Liver (tissue), 8 donors: ENCODE measurements at regions not wholly inside any gene's neighbourhood (a gene's known extent, or its start where the extent isn't known, plus 50 kb on each side); places are given as distances from the start of the nearest gene placed in this dataset.

Source experiments
- DNase-seq: peaks from one replicate; pipeline ENCODE4 v3.0.0-alpha.2; 2017; ENCODE audit warnings: low spot score
- H3K27ac ChIP-seq, 2 donors: one replicate each; pipeline ENCODE4 v1.7.0; 2013; ENCODE audit warnings: inconsistent platforms in 2 of 2, low read length in 2 of 2, control low read depth in 1 of 2, low read depth in 1 of 2, mild to moderate bottlenecking in 1 of 2
- H3K27me3 ChIP-seq, 4 donors: one replicate each; pipeline versions ENCODE4 v1.6.1 to v1.7.0; 2013; ENCODE audit warnings: low read length in 3 of 4, inconsistent platforms in 1 of 4, mild to moderate bottlenecking in 1 of 4, moderate library complexity in 1 of 4; ENCODE audit not compliant: control insufficient read depth in 4 of 4, insufficient read depth in 4 of 4
- H3K36me3 ChIP-seq, 4 donors: one replicate each; pipeline versions ENCODE4 v1.6.1 to v1.7.0; 2013; ENCODE audit warnings: low read length in 3 of 4, mild to moderate bottlenecking in 3 of 4, low read depth in 1 of 4, moderate library complexity in 1 of 4; ENCODE audit not compliant: control insufficient read depth in 4 of 4, insufficient read depth in 3 of 4
- H3K4me1 ChIP-seq, 4 donors: one replicate each; pipeline versions ENCODE4 v1.6.1 to v1.7.0; 2013; ENCODE audit warnings: low read length in 3 of 4, mild to moderate bottlenecking in 3 of 4, moderate library complexity in 1 of 4; ENCODE audit not compliant: control insufficient read depth in 4 of 4, insufficient read depth in 4 of 4
- H3K4me3 ChIP-seq, 3 donors: one replicate each; pipeline versions ENCODE4 v1.6.1 to v1.7.0; 2013; ENCODE audit warnings: low read length in 3 of 3, control low read depth in 1 of 3, low read depth in 1 of 3, mild to moderate bottlenecking in 1 of 3
- H3K9ac ChIP-seq, 2 donors: one replicate each; pipeline ENCODE4 v1.7.0; 2013; ENCODE audit warnings: low read length in 2 of 2, mild to moderate bottlenecking in 2 of 2, moderate library complexity in 2 of 2, control low read depth in 1 of 2, low read depth in 1 of 2
- H3K9me3 ChIP-seq, 4 donors: one replicate each; pipeline versions ENCODE4 v1.6.1 to v1.7.0; 2013; ENCODE audit warnings: low read length in 3 of 4; ENCODE audit not compliant: control insufficient read depth in 4 of 4
- CTCF ChIP-seq: fragments of 150-350 bp; IDR thresholded peaks from 2 replicates; pipeline ENCODE4 v1.5.1; 2017; ENCODE audit warnings: improper control_type of control experiment, low read depth, low read length; ENCODE audit not compliant: missing input control
- EGR1 ChIP-seq, 2 donors: IDR thresholded peaks; 2 replicates each; pipeline ENCODE4 v1.6.1; 2016 to 2018; ENCODE audit warnings: antibody characterized with exemption in 2 of 2, low read depth in 2 of 2
- FOXA1 ChIP-seq: IDR thresholded peaks from 2 replicates; pipeline ENCODE4 v1.6.1; 2016; ENCODE audit warnings: antibody characterized with exemption
- FOXA2 ChIP-seq: IDR thresholded peaks from 2 replicates; pipeline ENCODE4 v1.6.1; 2016; ENCODE audit warnings: antibody characterized with exemption
- GABPA ChIP-seq, 2 donors: IDR thresholded peaks in 1 of 2; conservative IDR thresholded peaks in 1 of 2; 2 replicates each; pipeline ENCODE4 v1.6.1; 2016; ENCODE audit warnings: antibody characterized with exemption in 2 of 2, mild to moderate bottlenecking in 1 of 2, moderate library complexity in 1 of 2
- HNF4A ChIP-seq, 2 donors: conservative IDR thresholded peaks; 2 replicates each; pipeline ENCODE4 v1.6.1; 2016; ENCODE audit warnings: antibody characterized with exemption in 2 of 2, mild to moderate bottlenecking in 2 of 2
- HNF4G ChIP-seq: IDR thresholded peaks from 2 replicates; pipeline ENCODE4 v1.6.1; 2016; ENCODE audit warnings: antibody characterized with exemption
- JUND ChIP-seq, 2 donors: IDR thresholded peaks; 2 replicates each; pipeline ENCODE4 v1.6.1; 2016; ENCODE audit warnings: antibody characterized with exemption in 2 of 2
- MAX ChIP-seq: IDR thresholded peaks from 2 replicates; pipeline ENCODE4 v1.6.1; 2016; ENCODE audit warnings: antibody characterized with exemption
- NR2F2 ChIP-seq: IDR thresholded peaks from 2 replicates; pipeline ENCODE4 v1.6.1; 2016; ENCODE audit warnings: antibody characterized with exemption
- RAD21 ChIP-seq, 2 donors: IDR thresholded peaks; 2 replicates each; pipeline ENCODE4 v1.6.1; 2016; ENCODE audit warnings: antibody characterized with exemption in 2 of 2, mild to moderate bottlenecking in 2 of 2
- RXRA ChIP-seq, 2 donors: IDR thresholded peaks; 2 replicates each; pipeline ENCODE4 v1.6.1; 2017 to 2018; ENCODE audit warnings: antibody characterized with exemption in 2 of 2, mild to moderate bottlenecking in 1 of 2
- SP1 ChIP-seq: IDR thresholded peaks from 2 replicates; pipeline ENCODE4 v1.6.1; 2018; ENCODE audit warnings: antibody characterized with exemption, mild to moderate bottlenecking
- TAF1 ChIP-seq: conservative IDR thresholded peaks from 2 replicates; pipeline ENCODE4 v1.6.1; 2016; ENCODE audit warnings: antibody characterized with exemption, mild to moderate bottlenecking
- YY1 ChIP-seq: IDR thresholded peaks from 2 replicates; pipeline ENCODE4 v1.6.1; 2016; ENCODE audit warnings: antibody characterized with exemption, mild to moderate bottlenecking
- ZBTB33 ChIP-seq: IDR thresholded peaks from 2 replicates; pipeline ENCODE4 v1.6.1; 2016; ENCODE audit warnings: antibody characterized with exemption
- WGBS: extraction: QIAGEN DNeasy Blood & Tissue Kit; methylation state at CpG from one replicate; pipeline ENCODE4 v1.1.7; 2013; 5-methylcytosine and 5-hydroxymethylcytosine counted together
- TF ChIP-seq, protein P1 (sequence below): IDR thresholded peaks from 2 replicates; pipeline ENCODE4 v1.6.1; 2016; ENCODE audit warnings: antibody characterized with exemption
- TF ChIP-seq, protein P2 (sequence below): IDR thresholded peaks from 2 replicates; pipeline ENCODE4 v1.6.1; 2016; ENCODE audit warnings: antibody characterized with exemption, mild to moderate bottlenecking
- donor health status: healthy.
- donor health status: healthy.
- donor health status: healthy.
- donor health status: healthy.
- donor health status: healthy.

- H3K9me3 ChIP-seq: no peaks in the 10 kb centered on the region
- H3K27ac ChIP-seq: no peak overlapping the region
- H3K4me1 ChIP-seq: no peaks in the 10 kb centered on the region
- H3K9ac ChIP-seq: no peak overlapping the region
- TF ChIP-seq YY1: no peak
- no peak for TF ChIP-seq SP1
- TF ChIP-seq, protein P1, sequence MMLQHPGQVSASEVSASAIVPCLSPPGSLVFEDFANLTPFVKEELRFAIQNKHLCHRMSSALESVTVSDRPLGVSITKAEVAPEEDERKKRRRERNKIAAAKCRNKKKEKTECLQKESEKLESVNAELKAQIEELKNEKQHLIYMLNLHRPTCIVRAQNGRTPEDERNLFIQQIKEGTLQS: no peak
- TF ChIP-seq NR2F2: no peak
- TF ChIP-seq CTCF: no peak
- no peak for TF ChIP-seq FOXA1
- TF ChIP-seq FOXA2: no peak
- TF ChIP-seq, protein P2, sequence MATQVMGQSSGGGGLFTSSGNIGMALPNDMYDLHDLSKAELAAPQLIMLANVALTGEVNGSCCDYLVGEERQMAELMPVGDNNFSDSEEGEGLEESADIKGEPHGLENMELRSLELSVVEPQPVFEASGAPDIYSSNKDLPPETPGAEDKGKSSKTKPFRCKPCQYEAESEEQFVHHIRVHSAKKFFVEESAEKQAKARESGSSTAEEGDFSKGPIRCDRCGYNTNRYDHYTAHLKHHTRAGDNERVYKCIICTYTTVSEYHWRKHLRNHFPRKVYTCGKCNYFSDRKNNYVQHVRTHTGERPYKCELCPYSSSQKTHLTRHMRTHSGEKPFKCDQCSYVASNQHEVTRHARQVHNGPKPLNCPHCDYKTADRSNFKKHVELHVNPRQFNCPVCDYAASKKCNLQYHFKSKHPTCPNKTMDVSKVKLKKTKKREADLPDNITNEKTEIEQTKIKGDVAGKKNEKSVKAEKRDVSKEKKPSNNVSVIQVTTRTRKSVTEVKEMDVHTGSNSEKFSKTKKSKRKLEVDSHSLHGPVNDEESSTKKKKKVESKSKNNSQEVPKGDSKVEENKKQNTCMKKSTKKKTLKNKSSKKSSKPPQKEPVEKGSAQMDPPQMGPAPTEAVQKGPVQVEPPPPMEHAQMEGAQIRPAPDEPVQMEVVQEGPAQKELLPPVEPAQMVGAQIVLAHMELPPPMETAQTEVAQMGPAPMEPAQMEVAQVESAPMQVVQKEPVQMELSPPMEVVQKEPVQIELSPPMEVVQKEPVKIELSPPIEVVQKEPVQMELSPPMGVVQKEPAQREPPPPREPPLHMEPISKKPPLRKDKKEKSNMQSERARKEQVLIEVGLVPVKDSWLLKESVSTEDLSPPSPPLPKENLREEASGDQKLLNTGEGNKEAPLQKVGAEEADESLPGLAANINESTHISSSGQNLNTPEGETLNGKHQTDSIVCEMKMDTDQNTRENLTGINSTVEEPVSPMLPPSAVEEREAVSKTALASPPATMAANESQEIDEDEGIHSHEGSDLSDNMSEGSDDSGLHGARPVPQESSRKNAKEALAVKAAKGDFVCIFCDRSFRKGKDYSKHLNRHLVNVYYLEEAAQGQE: no peak
- no peak for TF ChIP-seq GABPA (IDR thresholded peaks at IDR 0.05 in 1 of 2, conservative IDR thresholded peaks at IDR 0.05 in 1 of 2)
- no peak for TF ChIP-seq JUND (IDR thresholded peaks at IDR 0.05)
- WGBS: 87% methylated on average over 2 of the region's 2 CpGs
- H3K27me3 ChIP-seq: no peaks in the 10 kb centered on the region
- H3K4me3 ChIP-seq: no peak overlapping the region
- DNase-seq: no peak
- H3K36me3 ChIP-seq: no peaks in the 10 kb centered on the region
Measured at GRCh38 chr14:85280074-85280473, 249.9 kb upstream of the FLRT2 start.

GRCh38 chr14:85281921-85282320 is 248.0 kb upstream of the FLRT2 start:
- no peak for DNase-seq
- H3K4me3 ChIP-seq: no peak overlapping the region
- TF ChIP-seq EGR1 (IDR thresholded peaks at IDR 0.05; ENCODE audit: low read depth in 2 of 2) (no peak), JUND (IDR thresholded peaks at IDR 0.05) (no peak), CTCF (no peak), YY1 (no peak), HNF4G (no peak), SP1 (no peak), FOXA2 (no peak), RAD21 (IDR thresholded peaks at IDR 0.05) (no peak), MAX (no peak), FOXA1 (no peak), TAF1 (no peak), ZBTB33 (no peak), HNF4A (conservative IDR thresholded peaks at IDR 0.05) (no peak), GABPA (IDR thresholded peaks at IDR 0.05 in 1 of 2, conservative IDR thresholded peaks at IDR 0.05 in 1 of 2) (no peak), NR2F2 (no peak), RXRA (IDR thresholded peaks at IDR 0.05) (no peak)
- TF ChIP-seq, protein P2: no peak
- TF ChIP-seq, protein P1: no peak
- H3K4me1 ChIP-seq: no peaks in the 10 kb centered on the region
- WGBS: 74% methylated on average over 3 of the region's 3 CpGs
- H3K27ac ChIP-seq: no peak overlapping the region
- no peaks in the 10 kb centered on the region for H3K27me3 ChIP-seq
- H3K9me3 ChIP-seq: no peaks in the 10 kb centered on the region
- no peak overlapping the region for H3K9ac ChIP-seq
- H3K36me3 ChIP-seq: no peaks in the 10 kb centered on the region
